ENCODE measurements at regions not wholly inside any gene's neighbourhood (a gene's known extent, or its start where the extent isn't known, plus 50 kb on each side); places are given as distances from the start of the nearest gene placed in this dataset.

DNA sequence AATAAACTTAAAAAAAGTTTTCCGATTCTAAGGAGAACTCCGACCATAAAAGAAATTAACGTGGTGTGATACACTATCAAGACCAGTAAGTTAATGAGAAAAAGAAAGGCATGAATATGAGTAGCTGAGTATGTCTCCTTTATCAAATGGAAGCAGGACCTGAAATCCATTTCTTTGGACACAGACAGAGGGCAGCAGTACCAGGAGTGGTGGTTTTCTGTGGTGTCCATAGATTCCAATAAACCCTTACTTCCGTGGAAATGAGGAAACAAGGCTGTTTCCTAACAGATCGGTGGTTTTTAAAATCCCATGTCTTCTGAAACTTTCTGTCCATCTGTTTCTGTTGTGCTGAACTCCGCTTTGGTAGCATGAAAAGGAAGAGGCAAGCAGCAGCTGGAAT lies 128.5 kb upstream of the TSPAN5 start:
- TF ChIP-seq, protein P1, sequence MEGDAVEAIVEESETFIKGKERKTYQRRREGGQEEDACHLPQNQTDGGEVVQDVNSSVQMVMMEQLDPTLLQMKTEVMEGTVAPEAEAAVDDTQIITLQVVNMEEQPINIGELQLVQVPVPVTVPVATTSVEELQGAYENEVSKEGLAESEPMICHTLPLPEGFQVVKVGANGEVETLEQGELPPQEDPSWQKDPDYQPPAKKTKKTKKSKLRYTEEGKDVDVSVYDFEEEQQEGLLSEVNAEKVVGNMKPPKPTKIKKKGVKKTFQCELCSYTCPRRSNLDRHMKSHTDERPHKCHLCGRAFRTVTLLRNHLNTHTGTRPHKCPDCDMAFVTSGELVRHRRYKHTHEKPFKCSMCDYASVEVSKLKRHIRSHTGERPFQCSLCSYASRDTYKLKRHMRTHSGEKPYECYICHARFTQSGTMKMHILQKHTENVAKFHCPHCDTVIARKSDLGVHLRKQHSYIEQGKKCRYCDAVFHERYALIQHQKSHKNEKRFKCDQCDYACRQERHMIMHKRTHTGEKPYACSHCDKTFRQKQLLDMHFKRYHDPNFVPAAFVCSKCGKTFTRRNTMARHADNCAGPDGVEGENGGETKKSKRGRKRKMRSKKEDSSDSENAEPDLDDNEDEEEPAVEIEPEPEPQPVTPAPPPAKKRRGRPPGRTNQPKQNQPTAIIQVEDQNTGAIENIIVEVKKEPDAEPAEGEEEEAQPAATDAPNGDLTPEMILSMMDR (IDR thresholded peaks at IDR 0.05; ENCODE audit: unreplicated experiment) = no peak

DNA sequence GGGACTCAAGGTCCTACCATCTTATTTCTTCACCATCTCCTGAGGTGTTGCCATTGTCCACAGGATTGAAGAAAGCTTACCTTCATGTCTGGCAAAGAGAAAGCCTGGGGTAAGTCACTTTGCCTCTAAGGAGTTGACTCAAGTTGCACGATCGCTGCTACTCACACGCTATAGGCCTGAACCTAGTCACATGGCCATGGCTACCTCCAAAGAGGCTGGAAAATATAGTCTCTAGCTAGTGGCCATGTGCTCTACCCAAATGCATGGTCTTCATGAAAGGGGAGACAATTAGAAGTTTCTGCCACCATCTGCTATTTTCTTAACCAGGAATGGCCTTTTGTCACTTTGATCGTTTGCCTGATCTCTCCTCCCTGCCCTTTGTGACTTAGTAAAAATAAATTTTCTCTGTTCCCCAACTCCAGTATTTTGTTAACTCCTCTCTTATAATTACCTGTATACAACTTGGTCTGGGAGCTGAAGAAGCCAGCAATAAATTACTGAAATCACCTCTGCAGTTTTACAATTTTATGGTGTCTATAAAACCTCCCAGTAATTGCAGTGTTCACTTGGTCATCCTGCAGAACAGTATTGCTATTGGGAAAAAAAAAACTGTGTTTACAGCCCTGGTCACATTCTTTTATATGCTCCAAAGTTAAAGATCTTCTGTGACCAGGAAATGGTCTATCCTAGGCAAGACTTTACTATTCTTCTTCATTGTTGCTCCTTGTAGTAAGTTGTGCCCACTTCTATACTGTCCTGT lies 126.7 kb upstream of the TSPAN5 start:
- H3K27ac Mint-ChIP-seq (ENCODE audit: low read depth, unreplicated experiment) = no peak overlapping the region
- CTCF ChIA-PET = no interaction called here
- H3K4me3 Mint-ChIP-seq (ENCODE audit: unreplicated experiment) = no peak overlapping the region
- POLR2A ChIA-PET = no interaction called here
- H3K36me3 Mint-ChIP-seq (ENCODE audit: insufficient read depth, unreplicated experiment) = no peaks in the 10 kb centered on the region
- TF ChIP-seq, protein P1 (IDR thresholded peaks at IDR 0.05; ENCODE audit: unreplicated experiment) = no peak
- no peaks in the 10 kb centered on the region for H3K4me1 Mint-ChIP-seq (ENCODE audit: insufficient read depth, unreplicated experiment)
- no peaks in the 10 kb centered on the region for H3K27me3 Mint-ChIP-seq (ENCODE audit: insufficient read depth, unreplicated experiment)
- no peaks in the 10 kb centered on the region for H3K9me3 Mint-ChIP-seq (ENCODE audit: unreplicated experiment)
- no TSS peak for BruUV-seq (replicated peaks)
- DNase-seq (ENCODE audit: unreplicated experiment) = no peak
- intact Hi-C loops (cut with micrococcal nuclease) = no loop called here

More for the DNA sequence above, 128.5 kb upstream of the TSPAN5 start:
- Mint-ChIP-seq H3K36me3 (ENCODE audit: insufficient read depth, unreplicated experiment) (no peaks in the 10 kb centered on the region), H3K9me3 (ENCODE audit: unreplicated experiment) (no peaks in the 10 kb centered on the region), H3K27ac (ENCODE audit: low read depth, unreplicated experiment) (no peak overlapping the region), H3K27me3 (ENCODE audit: insufficient read depth, unreplicated experiment) (no peaks in the 10 kb centered on the region), H3K4me1 (ENCODE audit: insufficient read depth, unreplicated experiment) (no peaks in the 10 kb centered on the region), H3K4me3 (ENCODE audit: unreplicated experiment) (no peak overlapping the region)
- DNase-seq (ENCODE audit: unreplicated experiment) = peak; percentile 21
- POLR2A ChIA-PET = interaction anchor here (0.6 to 0.7 kb wide), 2 partner anchors 142 to 304 kb away, joined by 3 to 4 read pairs; no protein-coding TSS in a partner anchor
- no TSS peak for BruUV-seq (replicated peaks)
- CTCF ChIA-PET = interaction anchor here (0.7 kb wide), 1 partner anchor 18 kb away, joined by 3 read pairs; no protein-coding TSS in a partner anchor
- intact Hi-C loops (cut with micrococcal nuclease) = no loop called here

DNA sequence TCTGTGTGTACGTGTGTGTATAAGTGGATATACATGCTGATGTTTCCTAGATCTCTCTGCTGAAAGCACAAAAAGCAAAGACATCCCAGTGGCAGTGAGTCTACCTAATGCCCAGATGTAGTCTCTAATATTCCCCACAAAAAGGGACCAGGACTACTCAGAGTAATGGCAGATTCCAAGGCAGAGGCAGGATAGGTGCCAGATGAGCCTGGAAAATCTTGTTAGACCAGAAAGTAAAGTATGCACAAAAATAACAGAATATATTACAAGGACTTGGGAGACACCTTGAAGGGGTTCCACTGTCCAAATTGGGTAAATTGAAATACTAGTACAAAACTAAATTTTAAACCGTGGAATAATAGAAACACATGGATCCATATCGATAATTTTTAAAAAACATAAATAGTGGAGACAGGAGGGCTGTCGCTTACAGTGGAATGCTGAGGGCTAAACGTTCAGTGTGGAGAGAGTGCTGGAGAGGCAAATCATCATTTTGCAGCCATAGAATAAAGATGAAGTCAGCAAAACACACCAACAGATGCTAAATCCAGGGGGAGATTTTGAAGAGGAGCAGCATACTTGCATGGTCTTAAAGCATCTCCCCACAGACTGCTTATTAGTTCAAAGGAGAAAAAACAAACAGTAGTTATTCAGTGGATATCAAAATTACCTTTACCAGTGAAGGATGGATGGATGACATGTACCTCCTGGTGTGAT lies 123.4 kb upstream of the TSPAN5 start:
- peaks cover 16% of the 10 kb centered on the region for H3K4me1 Mint-ChIP-seq (ENCODE audit: insufficient read depth, unreplicated experiment)
- CTCF ChIA-PET = no interaction called here
- H3K27me3 Mint-ChIP-seq (ENCODE audit: insufficient read depth, unreplicated experiment) = no peaks in the 10 kb centered on the region
- no peak overlapping the region for H3K27ac Mint-ChIP-seq (ENCODE audit: low read depth, unreplicated experiment)
- no peaks in the 10 kb centered on the region for H3K9me3 Mint-ChIP-seq (ENCODE audit: unreplicated experiment)
- intact Hi-C loops (cut with micrococcal nuclease) = no loop called here
- no peak overlapping the region for H3K4me3 Mint-ChIP-seq (ENCODE audit: unreplicated experiment)
- no peak for DNase-seq (ENCODE audit: unreplicated experiment)
- H3K36me3 Mint-ChIP-seq (ENCODE audit: insufficient read depth, unreplicated experiment) = no peaks in the 10 kb centered on the region
- TF ChIP-seq, protein P1 (IDR thresholded peaks at IDR 0.05; ENCODE audit: unreplicated experiment) = no peak
- POLR2A ChIA-PET = no interaction called here
- BruUV-seq (replicated peaks) = no TSS peak

DNA sequence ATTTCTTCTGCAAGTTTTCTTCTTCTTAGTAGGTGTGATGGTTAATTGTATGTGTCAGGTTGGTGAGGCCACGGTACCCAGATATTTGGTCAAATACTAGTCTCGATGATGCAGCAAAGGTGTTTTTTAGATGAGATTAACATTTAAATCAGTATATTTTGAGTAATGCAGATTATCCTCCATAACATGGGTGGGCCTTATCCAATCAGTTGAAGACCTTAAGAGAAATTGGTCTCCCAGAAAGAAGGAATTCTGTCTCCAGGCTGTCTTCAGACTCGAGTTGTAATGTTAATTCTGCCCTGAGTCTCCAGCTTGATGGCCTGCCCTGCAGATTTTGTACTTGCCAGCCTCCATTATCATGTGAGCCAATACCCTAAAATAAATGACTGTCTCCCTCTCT lies 122.5 kb upstream of the TSPAN5 start:
- no peak overlapping the region for H3K27ac Mint-ChIP-seq (ENCODE audit: low read depth, unreplicated experiment)
- no peaks in the 10 kb centered on the region for H3K27me3 Mint-ChIP-seq (ENCODE audit: insufficient read depth, unreplicated experiment)
- H3K9me3 Mint-ChIP-seq (ENCODE audit: unreplicated experiment) = no peaks in the 10 kb centered on the region
- H3K4me3 Mint-ChIP-seq (ENCODE audit: unreplicated experiment) = no peak overlapping the region
- ChIA-PET POLR2A (interaction anchor here (0.5 kb wide), 1 partner anchor 25 kb away, joined by 3 read pairs; no protein-coding TSS in a partner anchor), CTCF (no interaction called here)
- DNase-seq (ENCODE audit: unreplicated experiment) = no peak
- intact Hi-C loops (cut with micrococcal nuclease) = no loop called here
- TF ChIP-seq, protein P1 (IDR thresholded peaks at IDR 0.05; ENCODE audit: unreplicated experiment) = no peak
- H3K4me1 Mint-ChIP-seq (ENCODE audit: insufficient read depth, unreplicated experiment) = peaks cover 16% of the 10 kb centered on the region
- BruUV-seq (replicated peaks) = no TSS peak
- H3K36me3 Mint-ChIP-seq (ENCODE audit: insufficient read depth, unreplicated experiment) = no peaks in the 10 kb centered on the region

Measured in MCF 10A (cell line).